ENCODE measurements at regions not wholly inside any gene's neighbourhood (a gene's known extent, or its start where the extent isn't known, plus 50 kb on each side); places are given as distances from the start of the nearest gene placed in this dataset.

DNA sequence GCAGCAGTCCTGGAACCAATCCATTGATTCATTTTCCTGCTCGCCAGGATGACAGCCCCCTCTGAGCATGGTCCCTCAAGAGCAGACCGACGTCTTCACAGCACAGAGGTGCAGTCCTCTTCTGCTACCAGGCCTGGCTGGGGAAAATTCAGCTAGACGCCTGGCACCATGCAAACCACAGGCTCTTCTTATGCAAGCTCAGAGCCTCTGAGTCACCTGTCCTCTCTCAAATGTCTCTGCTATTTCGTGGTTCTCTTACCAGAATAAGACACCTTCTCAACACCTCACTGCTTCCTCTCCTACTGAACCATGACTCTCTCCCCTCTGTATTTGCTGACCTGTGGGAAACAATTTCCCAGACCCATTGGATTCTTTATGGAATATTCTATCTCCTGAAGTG, 79.8 kb upstream of the CYRIA start:
- ChIA-PET POLR2A (ENCODE audit: unreplicated experiment) (no interaction called here), CTCF (no interaction called here)
- no peaks in the 10 kb centered on the region for H3K9me3 ChIP-seq (ENCODE audit: insufficient read depth, low read depth)

DNA sequence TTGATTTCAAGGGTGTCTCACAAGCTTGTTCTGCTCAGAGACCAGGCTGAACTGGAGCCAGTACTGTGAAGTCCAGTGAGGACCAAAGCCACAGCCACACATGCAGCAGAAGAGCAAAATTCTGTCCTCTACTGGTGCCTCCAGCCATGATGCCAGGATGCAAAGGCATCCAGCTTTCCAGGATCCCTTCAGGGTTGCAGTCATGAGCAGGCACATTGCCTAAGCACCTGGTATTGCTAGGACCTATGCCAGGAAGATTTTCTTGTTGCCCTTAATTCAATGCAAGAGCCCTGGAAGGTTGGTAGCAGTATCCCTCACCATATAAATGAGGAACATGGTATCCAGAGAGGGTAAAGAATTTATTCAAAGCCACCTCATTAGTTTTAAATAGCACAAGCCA, 78.9 kb upstream of the CYRIA start:
- intact Hi-C loops (cut with micrococcal nuclease; ENCODE audit: unreplicated experiment): no loop called here
- H4K20me1 ChIP-seq (ENCODE audit: insufficient read depth): no peaks in the 10 kb centered on the region
- H3K27me3 ChIP-seq (ENCODE audit: insufficient read depth, low read depth): no peaks in the 10 kb centered on the region
- no peak overlapping the region for H2AFZ ChIP-seq
- no peak for TF ChIP-seq CTCF (conservative IDR thresholded peaks at IDR 0.05)
- TF ChIP-seq EZH2 (IDR thresholded peaks at IDR 0.05; ENCODE audit: low read depth): no peak
- DNase-seq: peak in 1 of 2 experiments; percentile 21
- POLR2A ChIA-PET (ENCODE audit: unreplicated experiment): no interaction called here
- H3K4me2 ChIP-seq: no peak overlapping the region
- no peaks in the 10 kb centered on the region for H3K36me3 ChIP-seq (ENCODE audit: low read depth)
- 0 out of 2 replicates have a peak, but pooled peaks cover 9% of the 10 kb centered on the region for H3F3A ChIP-seq (ENCODE audit: insufficient read depth, low read depth)
- no peaks in the 10 kb centered on the region for H3K9me3 ChIP-seq (ENCODE audit: insufficient read depth, low read depth)
- H3K9me2 ChIP-seq (ENCODE audit: insufficient read depth): no peaks in the 10 kb centered on the region
- CTCF ChIA-PET: no interaction called here
- no peaks in the 10 kb centered on the region for H3K79me2 ChIP-seq (ENCODE audit: low read depth)
- no peak overlapping the region for H3K4me3 ChIP-seq
- BruUV-seq (replicated peaks): no TSS peak
- peaks cover 4% of the 10 kb centered on the region; the same call in 1 of the 2 replicates for H3K4me1 ChIP-seq (replicated peaks; ENCODE audit: insufficient read depth)
- no peak overlapping the region for H3K27ac ChIP-seq

More for the DNA sequence above, 79.8 kb upstream of the CYRIA start:
- Histone ChIP-seq H3K27me3 (ENCODE audit: insufficient read depth, low read depth) (no peaks in the 10 kb centered on the region), H3K79me2 (ENCODE audit: low read depth) (no peaks in the 10 kb centered on the region), H4K20me1 (ENCODE audit: insufficient read depth) (no peaks in the 10 kb centered on the region), H3K4me1 (replicated peaks; ENCODE audit: insufficient read depth) (no peaks in the 10 kb centered on the region), H3K9me2 (ENCODE audit: insufficient read depth) (no peaks in the 10 kb centered on the region), H3K27ac (no peak overlapping the region), H2AFZ (no peak overlapping the region), H3K4me2 (no peak overlapping the region), H3K4me3 (no peak overlapping the region), H3F3A (ENCODE audit: insufficient read depth, low read depth) (0 out of 2 replicates have a peak, but pooled peaks cover 3% of the 10 kb centered on the region), H3K36me3 (ENCODE audit: low read depth) (no peaks in the 10 kb centered on the region)
- intact Hi-C loops (cut with micrococcal nuclease; ENCODE audit: unreplicated experiment): no loop called here
- peak in 1 of 2 experiments; percentile 77 for DNase-seq
- TF ChIP-seq CTCF (conservative IDR thresholded peaks at IDR 0.05): no peak
- TF ChIP-seq EZH2 (IDR thresholded peaks at IDR 0.05; ENCODE audit: low read depth): no peak
- no TSS peak for BruUV-seq (replicated peaks)

DNA sequence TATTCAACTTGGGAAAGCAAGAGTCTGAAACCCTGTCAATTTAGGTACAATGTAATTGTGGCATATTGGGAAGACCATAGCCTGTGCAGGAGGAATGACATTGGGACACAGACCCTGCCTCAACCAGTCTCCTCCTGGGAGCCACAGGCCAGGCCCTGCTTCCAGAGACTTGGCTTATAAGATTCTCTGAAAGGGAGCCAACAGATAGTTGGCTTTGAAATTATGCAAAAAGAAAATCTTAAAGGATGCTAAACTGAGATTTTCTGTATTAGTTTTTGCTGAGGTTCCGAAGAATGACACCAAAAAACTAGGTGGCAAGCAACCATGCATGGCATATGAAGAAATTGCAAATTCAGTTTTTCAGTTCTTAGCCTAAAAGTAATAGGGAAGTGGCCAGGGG, 76.4 kb upstream of the CYRIA start:
- Histone ChIP-seq H3K27me3 (ENCODE audit: insufficient read depth, low read depth) (no peaks in the 10 kb centered on the region), H3K4me1 (replicated peaks; ENCODE audit: insufficient read depth) (peaks cover 16% of the 10 kb centered on the region), H3K4me3 (no peak overlapping the region), H3K27ac (no peak overlapping the region), H3K9me2 (ENCODE audit: insufficient read depth) (no peaks in the 10 kb centered on the region), H3K79me2 (ENCODE audit: low read depth) (no peaks in the 10 kb centered on the region), H2AFZ (no peak overlapping the region), H4K20me1 (ENCODE audit: insufficient read depth) (no peaks in the 10 kb centered on the region), H3K36me3 (ENCODE audit: low read depth) (no peaks in the 10 kb centered on the region), H3F3A (ENCODE audit: insufficient read depth, low read depth) (peaks cover 15% of the 10 kb centered on the region; the same call in 1 of the 2 replicates), H3K4me2 (no peak overlapping the region), H3K9me3 (ENCODE audit: insufficient read depth, low read depth) (no peaks in the 10 kb centered on the region)
- POLR2A ChIA-PET (ENCODE audit: unreplicated experiment): no interaction called here
- CTCF ChIA-PET: no interaction called here
- TF ChIP-seq EZH2 (IDR thresholded peaks at IDR 0.05; ENCODE audit: low read depth) (no peak), CTCF (conservative IDR thresholded peaks at IDR 0.05) (no peak)
- DNase-seq: no peak
- BruUV-seq (replicated peaks): no TSS peak
- intact Hi-C loops (cut with micrococcal nuclease; ENCODE audit: unreplicated experiment): no loop called here

Measured in PC-9 (cell line).